ENCODE measurements at regions not wholly inside any gene's neighbourhood (a gene's known extent, or its start where the extent isn't known, plus 50 kb on each side); places are given as distances from the start of the nearest gene placed in this dataset.

DNA sequence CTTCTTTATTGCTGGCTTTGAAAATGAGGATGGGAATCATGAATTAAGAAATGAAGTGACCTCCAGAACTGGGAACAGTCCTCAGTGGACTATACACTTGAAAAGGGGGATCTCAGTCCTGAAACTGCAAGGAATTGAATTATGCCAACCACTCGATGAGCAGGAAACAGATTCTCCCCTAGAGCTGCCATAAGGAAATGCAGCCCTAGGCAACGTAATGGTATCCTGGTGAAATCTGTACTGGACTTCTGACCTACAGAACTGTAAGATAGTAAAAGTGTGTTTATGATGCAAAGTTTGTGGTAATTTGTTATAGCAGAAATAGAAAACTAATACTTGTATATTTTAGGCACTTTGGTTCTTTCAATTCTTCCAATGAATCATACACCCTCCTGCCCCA, 236.4 kb upstream of the TAC1 start:
- TF ChIP-seq, protein P1, sequence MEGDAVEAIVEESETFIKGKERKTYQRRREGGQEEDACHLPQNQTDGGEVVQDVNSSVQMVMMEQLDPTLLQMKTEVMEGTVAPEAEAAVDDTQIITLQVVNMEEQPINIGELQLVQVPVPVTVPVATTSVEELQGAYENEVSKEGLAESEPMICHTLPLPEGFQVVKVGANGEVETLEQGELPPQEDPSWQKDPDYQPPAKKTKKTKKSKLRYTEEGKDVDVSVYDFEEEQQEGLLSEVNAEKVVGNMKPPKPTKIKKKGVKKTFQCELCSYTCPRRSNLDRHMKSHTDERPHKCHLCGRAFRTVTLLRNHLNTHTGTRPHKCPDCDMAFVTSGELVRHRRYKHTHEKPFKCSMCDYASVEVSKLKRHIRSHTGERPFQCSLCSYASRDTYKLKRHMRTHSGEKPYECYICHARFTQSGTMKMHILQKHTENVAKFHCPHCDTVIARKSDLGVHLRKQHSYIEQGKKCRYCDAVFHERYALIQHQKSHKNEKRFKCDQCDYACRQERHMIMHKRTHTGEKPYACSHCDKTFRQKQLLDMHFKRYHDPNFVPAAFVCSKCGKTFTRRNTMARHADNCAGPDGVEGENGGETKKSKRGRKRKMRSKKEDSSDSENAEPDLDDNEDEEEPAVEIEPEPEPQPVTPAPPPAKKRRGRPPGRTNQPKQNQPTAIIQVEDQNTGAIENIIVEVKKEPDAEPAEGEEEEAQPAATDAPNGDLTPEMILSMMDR (IDR thresholded peaks at IDR 0.05), result no peak
- TF ChIP-seq POLR2AphosphoS5 (IDR thresholded peaks at IDR 0.05) (no peak), POLR2A (IDR thresholded peaks at IDR 0.05) (no peak)

Data from gastroesophageal sphincter (tissue), 3 donors.